Lung (tissue), 9 donors: ENCODE measurements at regions not wholly inside any gene's neighbourhood (a gene's known extent, or its start where the extent isn't known, plus 50 kb on each side); places are given as distances from the start of the nearest gene placed in this dataset.
"Not testable (repeated sequence)": the region's sequence is repeated elsewhere in the genome, so short reads cannot be mapped to it uniquely, and the experiment has no call there.

Source experiments
- ATAC-seq: fragments of 200-7000 bp; cut with Tn5 transposase; one replicate; pipeline ENCODE4 v1.9.1; 2020; ENCODE audit warnings: moderate number of reproducible peaks; ENCODE audit not compliant: insufficient read depth, low FRiP score
- DNase-seq, 3 donors: peaks; one replicate each; pipeline ENCODE4 v3.0.0-alpha.2; 2013 to 2017
- H3K27ac ChIP-seq, 2 donors: one replicate each; pipeline ENCODE4 v1.5.1; 2013; ENCODE audit warnings: mild to moderate bottlenecking in 2 of 2, moderate library complexity in 2 of 2, control low read depth in 1 of 2, inconsistent platforms in 1 of 2, low read depth in 1 of 2, low read length in 1 of 2
- H3K27me3 ChIP-seq, 3 donors: one replicate each; pipeline ENCODE4 v1.5.1; 2013; ENCODE audit warnings: low read length in 2 of 3; ENCODE audit not compliant: control insufficient read depth in 3 of 3, insufficient read depth in 3 of 3
- H3K36me3 ChIP-seq, 4 donors: one replicate each; pipeline ENCODE4 v1.5.1; 2013; ENCODE audit warnings: low read length in 4 of 4, mild to moderate bottlenecking in 1 of 4, moderate library complexity in 1 of 4; ENCODE audit not compliant: control insufficient read depth in 4 of 4, insufficient read depth in 4 of 4
- H3K4me1 ChIP-seq, 5 donors: one replicate each; pipeline ENCODE4 v1.5.1; 2013; ENCODE audit warnings: low read length in 5 of 5, mild to moderate bottlenecking in 2 of 5, moderate library complexity in 1 of 5; ENCODE audit not compliant: control insufficient read depth in 5 of 5, insufficient read depth in 5 of 5
- H3K4me3 ChIP-seq: one replicate; pipeline ENCODE4 v1.5.1; 2013; ENCODE audit warnings: mild to moderate bottlenecking, control low read depth, moderate library complexity
- H3K9ac ChIP-seq, 2 donors: one replicate each; pipeline ENCODE4 v1.5.1; 2013; ENCODE audit warnings: low read length in 2 of 2, control low read depth in 1 of 2; ENCODE audit not compliant: insufficient read depth in 1 of 2
- H3K9me3 ChIP-seq, 4 donors: one replicate each; pipeline ENCODE4 v1.5.1; 2013; ENCODE audit warnings: low read length in 3 of 4, mild to moderate bottlenecking in 1 of 4, moderate library complexity in 1 of 4; ENCODE audit not compliant: control insufficient read depth in 4 of 4, insufficient read depth in 3 of 4
- WGBS, 2 donors: extraction: QIAGEN DNeasy Blood & Tissue Kit; methylation state at CpG; one replicate each; pipeline ENCODE4 v1.1.7; 2013; 5-methylcytosine and 5-hydroxymethylcytosine counted together
- donor health status: Bipolar disorder and iron deficiency.
- donor health status: healthy.
- donor health status: DM: yes; HTN: yes; CAD: no.

DNA sequence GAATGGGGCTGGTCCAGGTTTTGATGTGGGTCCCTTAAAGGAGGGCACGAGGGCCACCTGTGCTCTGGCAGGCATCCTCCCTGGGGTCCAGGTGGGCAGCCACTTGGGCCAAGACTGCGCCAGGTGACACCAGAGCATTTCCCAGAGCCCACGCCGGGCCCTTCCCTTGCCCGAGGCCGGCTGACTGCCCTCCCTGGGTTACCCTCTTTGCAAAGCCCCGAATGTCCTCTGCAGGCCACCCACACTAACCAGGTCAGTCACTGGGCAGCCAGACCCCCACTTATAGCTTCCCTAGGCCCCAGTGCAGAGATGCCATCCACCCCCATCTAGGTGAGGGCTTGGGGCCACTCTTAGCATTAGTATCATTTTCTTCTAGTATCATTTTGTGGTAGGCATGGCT lies 433.8 kb upstream of the ZNF722 start:
- not testable (repeated sequence) for ATAC-seq, H3K4me1 ChIP-seq, H3K27me3 ChIP-seq, H3K4me3 ChIP-seq, DNase-seq, H3K9ac ChIP-seq, H3K27ac ChIP-seq, H3K36me3 ChIP-seq
- 90 to 91% methylated on average over 6 of the region's 7 CpGs for WGBS, 2 donors
- peaks cover 0 to 16% (median 0%) of the 10 kb centered on the region in 4 donors for H3K9me3 ChIP-seq

DNA sequence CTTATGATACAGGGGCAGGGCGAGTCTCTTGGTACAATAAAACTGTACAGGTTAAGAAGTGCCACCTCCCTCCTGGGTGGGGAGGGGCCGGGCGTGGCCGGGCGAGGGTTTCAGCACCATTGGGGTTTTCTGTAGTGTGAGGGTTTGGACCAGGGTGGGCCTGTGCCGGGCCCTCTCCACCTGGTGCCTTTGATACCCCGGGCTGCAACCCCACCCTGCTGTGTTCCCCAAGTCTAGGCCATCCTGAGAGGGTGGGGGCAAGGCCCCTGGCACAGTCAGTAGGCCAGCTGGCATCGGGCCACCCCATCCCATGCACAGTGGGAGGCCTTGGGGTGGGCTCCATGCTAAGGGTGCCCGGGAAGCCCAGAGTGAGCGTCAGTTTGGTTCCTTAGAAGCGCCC lies 431.8 kb upstream of the ZNF722 start:
- H3K4me3 ChIP-seq, H3K27me3 ChIP-seq, ATAC-seq, H3K4me1 ChIP-seq, H3K36me3 ChIP-seq, DNase-seq, H3K9ac ChIP-seq, H3K27ac ChIP-seq: not testable (repeated sequence)
- peaks cover 0 to 17% (median 4%) of the 10 kb centered on the region in 4 donors for H3K9me3 ChIP-seq
- WGBS, 2 donors: 79 to 81% methylated on average over 5 to 11 of the region's 11 CpGs

DNA sequence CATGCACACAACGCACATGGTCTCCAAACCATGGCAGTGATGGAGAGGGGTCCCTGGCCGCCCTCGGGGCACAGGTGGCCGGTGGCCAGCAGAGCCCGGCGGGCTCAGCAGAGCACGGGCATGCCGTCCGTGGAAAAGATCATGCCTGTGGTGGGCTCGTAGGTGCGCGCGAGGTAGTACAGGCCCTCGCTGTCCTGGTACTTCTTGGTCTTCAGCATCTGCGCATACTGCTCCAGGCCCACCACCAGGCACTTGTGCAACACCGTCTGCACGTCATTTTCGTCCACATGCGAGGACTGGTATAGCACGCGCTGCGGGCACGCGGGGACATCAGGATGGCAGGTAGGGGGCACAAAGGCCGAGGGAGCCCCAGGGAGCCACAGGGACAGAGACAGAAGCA lies 431.0 kb upstream of the ZNF722 start:
- not testable (repeated sequence) for H3K4me1 ChIP-seq, H3K9ac ChIP-seq, H3K4me3 ChIP-seq, H3K36me3 ChIP-seq, ATAC-seq, H3K27me3 ChIP-seq, DNase-seq, H3K27ac ChIP-seq
- 93 to 94% methylated on average over 16 to 21 of the region's 25 CpGs for WGBS, 2 donors
- peaks cover 0 to 20% (median 4%) of the 10 kb centered on the region in 4 donors for H3K9me3 ChIP-seq

DNA sequence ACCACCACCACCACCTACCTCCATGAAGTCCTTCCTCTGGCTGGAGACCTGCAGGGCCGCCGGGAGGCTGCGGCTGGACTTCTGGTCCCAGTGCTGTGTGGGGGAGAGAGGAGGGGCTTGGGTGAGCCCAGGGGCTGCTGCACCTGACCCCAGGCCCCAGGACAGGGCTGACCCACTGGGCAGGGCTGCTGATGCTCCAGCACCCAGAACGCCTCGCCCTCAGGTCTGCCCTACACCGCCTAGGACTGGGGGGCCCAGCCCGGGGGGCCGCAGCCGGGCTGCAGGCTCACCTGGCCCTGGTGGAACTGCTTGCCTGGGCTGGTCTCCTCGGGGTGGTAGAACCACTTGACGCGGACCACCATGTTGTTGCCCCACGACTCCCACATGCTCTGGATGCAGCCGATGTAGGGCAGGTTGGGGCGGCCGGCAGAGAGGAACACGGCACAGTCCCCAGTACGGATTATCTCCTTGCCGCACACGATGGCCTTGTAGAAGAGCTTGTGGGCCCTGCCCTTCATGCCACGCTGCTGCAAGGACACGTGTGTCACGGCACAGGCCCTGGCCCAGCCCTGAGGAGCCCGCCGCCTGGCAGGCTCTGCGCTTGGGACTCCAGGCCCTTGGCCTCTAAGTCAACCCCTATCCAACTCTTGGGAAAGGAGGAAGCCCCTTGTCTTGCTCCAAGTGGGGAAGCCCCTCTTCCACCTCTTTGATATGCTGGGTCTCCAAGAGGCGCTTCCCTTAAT lies 429.9 kb upstream of the ZNF722 start:
- not testable (repeated sequence) for H3K4me1 ChIP-seq, H3K9ac ChIP-seq, H3K27me3 ChIP-seq, H3K36me3 ChIP-seq, H3K27ac ChIP-seq, ATAC-seq, DNase-seq, H3K4me3 ChIP-seq
- peaks cover 0 to 24% (median 4%) of the 10 kb centered on the region in 4 donors for H3K9me3 ChIP-seq
- WGBS, 2 donors: 90 to 91% methylated on average over 19 to 23 of the region's 27 CpGs

DNA sequence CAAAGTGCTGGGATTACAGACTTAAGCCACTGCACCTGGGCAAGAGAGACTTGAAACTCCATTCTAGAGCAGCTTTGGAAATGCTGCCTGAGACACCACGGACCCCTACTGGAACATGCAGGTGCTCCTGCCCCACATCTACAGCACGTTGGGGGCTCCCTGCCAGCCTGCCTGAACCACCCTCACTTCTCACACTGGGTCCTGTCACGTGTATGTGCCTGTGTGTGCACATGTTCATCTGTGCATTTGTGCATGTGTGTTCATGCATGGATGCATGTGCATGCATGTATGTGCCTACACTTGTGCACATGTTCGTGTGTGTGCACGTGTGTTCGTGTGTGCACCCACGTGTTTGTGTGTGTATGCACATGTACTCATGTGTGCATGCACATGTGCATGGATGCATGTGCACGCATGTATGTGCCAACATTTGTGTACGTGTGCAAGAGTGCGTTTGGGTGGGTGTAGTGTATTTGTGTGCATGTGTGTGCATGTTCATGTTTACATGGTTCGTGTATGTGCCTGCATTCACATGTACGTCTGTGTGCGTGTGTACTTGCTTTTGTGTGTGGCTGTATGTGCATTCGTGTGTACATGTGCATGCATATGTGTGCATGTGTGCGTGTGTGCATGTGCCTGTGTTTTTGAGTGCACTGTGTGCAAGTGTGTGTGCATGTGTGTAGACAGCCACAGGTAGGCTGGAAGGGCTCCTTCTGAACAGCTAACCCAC lies 428.1 kb upstream of the ZNF722 start:
- not testable (repeated sequence) for H3K36me3 ChIP-seq, H3K27me3 ChIP-seq, H3K4me1 ChIP-seq, DNase-seq, H3K9ac ChIP-seq, ATAC-seq, H3K4me3 ChIP-seq, H3K27ac ChIP-seq
- H3K9me3 ChIP-seq: peaks cover 0 to 20% (median 4%) of the 10 kb centered on the region in 4 donors
- WGBS, 2 donors: 78 to 79% methylated on average over 14 to 15 of the region's 15 CpGs

DNA sequence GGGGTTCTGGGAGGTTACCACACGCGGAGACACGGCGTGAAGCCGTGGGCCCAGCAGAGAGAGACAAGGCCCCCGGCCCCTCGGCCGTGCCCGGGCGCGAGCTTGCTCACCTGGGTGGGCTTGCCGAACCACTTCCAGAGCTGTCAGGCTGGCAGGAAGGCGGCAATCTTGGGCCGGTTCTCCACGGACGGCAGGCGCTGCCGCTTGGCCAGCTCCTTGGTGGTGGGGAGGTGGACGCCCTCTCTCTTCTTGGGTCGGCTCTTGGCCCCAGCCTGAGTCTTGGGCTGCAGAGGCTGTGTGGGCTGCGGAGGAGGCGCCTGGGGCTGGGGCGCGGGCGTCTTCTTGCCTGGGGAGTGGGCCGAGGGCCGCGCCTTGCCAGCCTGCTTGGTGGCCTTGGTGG lies 426.5 kb upstream of the ZNF722 start:
- H3K9ac ChIP-seq, H3K4me1 ChIP-seq, H3K27ac ChIP-seq, H3K36me3 ChIP-seq, H3K27me3 ChIP-seq, H3K4me3 ChIP-seq, ATAC-seq, DNase-seq: not testable (repeated sequence)
- H3K9me3 ChIP-seq: peaks cover 0 to 25% (median 4%) of the 10 kb centered on the region in 4 donors
- WGBS, 2 donors: 90 to 92% methylated on average over 28 of the region's 28 CpGs

DNA sequence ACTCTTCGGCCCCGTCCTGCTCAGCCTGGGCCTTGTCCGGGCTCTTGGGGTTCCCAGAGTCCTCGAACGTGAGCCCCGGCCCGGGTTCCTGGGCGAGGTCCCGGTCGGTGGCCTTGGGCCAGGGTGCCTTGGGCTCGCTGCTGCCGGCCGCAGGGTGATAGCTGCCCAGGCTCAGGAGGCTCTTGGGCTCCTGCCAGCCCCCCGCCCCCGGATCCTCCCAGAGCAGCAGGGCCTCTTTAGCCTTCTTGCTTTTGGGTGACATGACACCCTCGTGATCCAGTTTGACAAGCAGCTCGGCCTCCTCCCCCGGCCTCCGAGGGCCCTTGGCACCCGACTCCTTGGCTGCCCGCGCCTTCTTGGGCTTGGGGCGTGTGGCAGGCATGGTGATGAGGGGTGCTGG lies 425.7 kb upstream of the ZNF722 start:
- H3K4me1 ChIP-seq, H3K27ac ChIP-seq, H3K9ac ChIP-seq, H3K4me3 ChIP-seq, DNase-seq, ATAC-seq, H3K36me3 ChIP-seq, H3K27me3 ChIP-seq: not testable (repeated sequence)
- 87 to 95% methylated on average over 10 to 23 of the region's 23 CpGs for WGBS, 2 donors
- H3K9me3 ChIP-seq: peaks cover 0 to 20% (median 4%) of the 10 kb centered on the region in 4 donors

DNA sequence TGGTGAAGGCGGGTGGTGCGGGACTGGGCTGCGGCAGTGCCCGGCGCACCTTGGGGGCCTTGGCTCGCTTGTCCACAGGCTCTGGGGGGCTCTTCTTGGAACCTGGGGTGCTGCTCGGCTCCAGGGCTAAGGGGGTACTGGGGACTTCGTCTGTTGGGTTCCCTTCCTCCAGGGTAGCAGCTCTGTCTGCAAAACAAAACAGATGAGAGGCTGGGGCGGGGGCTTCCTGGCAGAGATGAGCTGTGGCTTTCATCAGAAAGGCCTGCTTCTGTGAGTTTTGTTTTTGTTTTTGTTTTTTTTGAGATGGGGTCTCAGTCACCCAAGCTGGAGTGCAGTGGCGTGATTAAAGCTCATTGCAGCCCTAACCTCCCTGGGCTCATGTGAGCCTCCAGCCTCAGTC lies 425.2 kb upstream of the ZNF722 start:
- not testable (repeated sequence) for H3K4me3 ChIP-seq, DNase-seq, H3K27ac ChIP-seq, H3K36me3 ChIP-seq, H3K9ac ChIP-seq, H3K4me1 ChIP-seq, H3K27me3 ChIP-seq, ATAC-seq
- 58 to 61% methylated on average over 4 to 5 of the region's 10 CpGs for WGBS, 2 donors
- H3K9me3 ChIP-seq: peaks cover 0 to 20% (median 4%) of the 10 kb centered on the region in 4 donors
